ENCODE measurements at regions not wholly inside any gene's neighbourhood (a gene's known extent, or its start where the extent isn't known, plus 50 kb on each side); places are given as distances from the start of the nearest gene placed in this dataset.

DNA sequence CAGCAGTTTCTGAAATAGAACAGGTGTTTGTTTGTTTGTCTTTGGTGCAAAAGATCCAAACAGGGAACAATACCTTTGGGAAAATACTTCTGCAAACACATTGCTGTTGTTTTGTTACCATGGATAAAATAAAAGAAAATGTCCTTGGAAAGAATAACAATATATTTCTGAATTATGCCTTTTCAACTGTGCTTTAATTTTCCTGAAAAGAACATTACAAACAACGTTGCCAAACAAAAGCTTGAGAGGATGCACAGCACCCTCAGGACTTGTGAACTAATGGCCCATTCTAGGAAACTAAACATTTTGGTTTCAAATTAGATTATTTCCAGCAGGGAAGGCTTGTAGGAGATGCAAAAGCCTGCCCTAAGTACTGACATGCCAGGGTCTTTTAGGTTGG lies 967.2 kb downstream of the TLE4 start:
- Histone ChIP-seq H3K9me2 (replicated peaks; ENCODE audit: control insufficient read depth, low read length) (no peaks in the 10 kb centered on the region), H3K36me3 (ENCODE audit: control insufficient read depth, low read length) (no peaks in the 10 kb centered on the region), H3K79me2 (ENCODE audit: control insufficient read depth, low read length) (no peaks in the 10 kb centered on the region), H3K4me2 (ENCODE audit: low read length) (no peak overlapping the region), H3K27ac (ENCODE audit: low read depth, low read length) (no peak overlapping the region), H3K4me1 (ENCODE audit: control insufficient read depth, low read length) (no peaks in the 10 kb centered on the region), H3K4me3 (ENCODE audit: low read length) (no peak overlapping the region), H3K27me3 (ENCODE audit: control insufficient read depth, low read length) (no peaks in the 10 kb centered on the region), H3K9me3 (ENCODE audit: control insufficient read depth, insufficient read depth, low read length) (no peaks in the 10 kb centered on the region), H3F3A (ENCODE audit: control insufficient read depth, insufficient read depth) (no peaks in the 10 kb centered on the region), H4K20me1 (ENCODE audit: control insufficient read depth, insufficient read depth, low read depth, low read length) (no peaks in the 10 kb centered on the region)
- no peak for TF ChIP-seq EZH2phosphoT487 (IDR thresholded peaks at IDR 0.05; ENCODE audit: borderline replicate concordance, low read length)
- TF ChIP-seq, protein P1, sequence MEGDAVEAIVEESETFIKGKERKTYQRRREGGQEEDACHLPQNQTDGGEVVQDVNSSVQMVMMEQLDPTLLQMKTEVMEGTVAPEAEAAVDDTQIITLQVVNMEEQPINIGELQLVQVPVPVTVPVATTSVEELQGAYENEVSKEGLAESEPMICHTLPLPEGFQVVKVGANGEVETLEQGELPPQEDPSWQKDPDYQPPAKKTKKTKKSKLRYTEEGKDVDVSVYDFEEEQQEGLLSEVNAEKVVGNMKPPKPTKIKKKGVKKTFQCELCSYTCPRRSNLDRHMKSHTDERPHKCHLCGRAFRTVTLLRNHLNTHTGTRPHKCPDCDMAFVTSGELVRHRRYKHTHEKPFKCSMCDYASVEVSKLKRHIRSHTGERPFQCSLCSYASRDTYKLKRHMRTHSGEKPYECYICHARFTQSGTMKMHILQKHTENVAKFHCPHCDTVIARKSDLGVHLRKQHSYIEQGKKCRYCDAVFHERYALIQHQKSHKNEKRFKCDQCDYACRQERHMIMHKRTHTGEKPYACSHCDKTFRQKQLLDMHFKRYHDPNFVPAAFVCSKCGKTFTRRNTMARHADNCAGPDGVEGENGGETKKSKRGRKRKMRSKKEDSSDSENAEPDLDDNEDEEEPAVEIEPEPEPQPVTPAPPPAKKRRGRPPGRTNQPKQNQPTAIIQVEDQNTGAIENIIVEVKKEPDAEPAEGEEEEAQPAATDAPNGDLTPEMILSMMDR (IDR thresholded peaks at IDR 0.05; ENCODE audit: low read depth, low read length, poor library complexity, severe bottlenecking), result no peak

DNA sequence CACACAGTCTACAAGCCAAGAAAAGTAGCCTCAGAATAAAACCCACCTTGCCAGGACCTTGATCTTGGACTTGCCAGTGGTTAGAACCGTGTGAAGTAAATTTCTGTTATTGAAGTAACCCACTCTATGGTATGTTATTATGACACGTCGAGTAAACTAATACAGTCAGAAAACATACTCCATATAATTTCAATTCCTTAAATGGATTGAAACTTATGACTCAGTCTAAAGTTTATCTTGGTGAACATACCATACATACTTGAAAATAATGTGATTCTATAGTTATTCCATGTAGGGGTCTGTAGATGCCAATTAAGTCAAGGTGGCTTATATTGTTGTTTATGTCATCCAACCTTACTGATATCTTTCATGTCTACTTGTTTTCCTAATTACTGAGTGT lies 950.7 kb downstream of the TLE4 start:
- Histone ChIP-seq H3K4me1 (ENCODE audit: control insufficient read depth, low read length) (no peaks in the 10 kb centered on the region), H3K4me2 (ENCODE audit: low read length) (no peak overlapping the region), H3K9me3 (ENCODE audit: control insufficient read depth, insufficient read depth, low read length) (peaks cover 8% of the 10 kb centered on the region; the same call in 1 of the 2 replicates), H3K9me2 (replicated peaks; ENCODE audit: control insufficient read depth, low read length) (no peaks in the 10 kb centered on the region), H3K4me3 (ENCODE audit: low read length) (no peak overlapping the region), H3K79me2 (ENCODE audit: control insufficient read depth, low read length) (no peaks in the 10 kb centered on the region), H3K36me3 (ENCODE audit: control insufficient read depth, low read length) (no peaks in the 10 kb centered on the region), H3K27me3 (ENCODE audit: control insufficient read depth, low read length) (no peaks in the 10 kb centered on the region), H4K20me1 (ENCODE audit: control insufficient read depth, insufficient read depth, low read depth, low read length) (no peaks in the 10 kb centered on the region), H3K27ac (ENCODE audit: low read depth, low read length) (no peak overlapping the region), H3F3A (ENCODE audit: control insufficient read depth, insufficient read depth) (no peaks in the 10 kb centered on the region)
- no peak for TF ChIP-seq EZH2phosphoT487 (IDR thresholded peaks at IDR 0.05; ENCODE audit: borderline replicate concordance, low read length)
- TF ChIP-seq, protein P1 (IDR thresholded peaks at IDR 0.05; ENCODE audit: low read depth, low read length, poor library complexity, severe bottlenecking), result no peak

DNA sequence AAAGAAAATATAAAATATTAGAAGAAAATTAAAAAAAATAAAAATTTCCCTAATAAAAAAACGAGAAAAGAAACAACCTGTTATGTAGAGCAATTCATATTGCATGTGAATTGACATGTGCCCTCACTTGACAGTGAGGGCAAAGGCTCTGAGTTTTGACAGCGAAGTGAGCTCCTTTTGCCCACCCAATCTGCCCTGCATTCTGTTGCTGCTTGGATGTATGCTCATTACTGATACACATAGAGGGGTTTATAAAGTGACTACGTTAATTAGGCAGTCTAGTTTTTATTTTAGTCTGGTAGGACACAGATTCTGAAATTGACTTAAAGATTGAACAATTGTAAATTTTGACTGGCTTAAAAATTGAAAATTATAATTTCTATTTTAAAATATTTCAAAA lies 949.4 kb downstream of the TLE4 start:
- Histone ChIP-seq H3K4me3 (ENCODE audit: low read length) (no peak overlapping the region), H3K4me2 (ENCODE audit: low read length) (no peak overlapping the region), H3F3A (ENCODE audit: control insufficient read depth, insufficient read depth) (no peaks in the 10 kb centered on the region), H3K4me1 (ENCODE audit: control insufficient read depth, low read length) (no peaks in the 10 kb centered on the region), H4K20me1 (ENCODE audit: control insufficient read depth, insufficient read depth, low read depth, low read length) (no peaks in the 10 kb centered on the region), H3K79me2 (ENCODE audit: control insufficient read depth, low read length) (no peaks in the 10 kb centered on the region), H3K27ac (ENCODE audit: low read depth, low read length) (no peak overlapping the region), H3K36me3 (ENCODE audit: control insufficient read depth, low read length) (no peaks in the 10 kb centered on the region), H3K27me3 (ENCODE audit: control insufficient read depth, low read length) (no peaks in the 10 kb centered on the region), H3K9me3 (ENCODE audit: control insufficient read depth, insufficient read depth, low read length) (peaks cover 8% of the 10 kb centered on the region; the same call in 1 of the 2 replicates), H3K9me2 (replicated peaks; ENCODE audit: control insufficient read depth, low read length) (no peaks in the 10 kb centered on the region)
- no peak for TF ChIP-seq EZH2phosphoT487 (IDR thresholded peaks at IDR 0.05; ENCODE audit: borderline replicate concordance, low read length)
- TF ChIP-seq, protein P1 (IDR thresholded peaks at IDR 0.05; ENCODE audit: low read depth, low read length, poor library complexity, severe bottlenecking), result no peak
